ENCODE measurements at regions not wholly inside any gene's neighbourhood (a gene's known extent, or its start where the extent isn't known, plus 50 kb on each side); places are given as distances from the start of the nearest gene placed in this dataset.

GRCh38 chr12:88644946-88645702, 64.9 kb upstream of the KITLG start:
- TF ChIP-seq EZH2 (IDR thresholded peaks at IDR 0.05; ENCODE audit: low read depth) (no peak), CTCF (conservative IDR thresholded peaks at IDR 0.05) (no peak)
